NB4 (cell line): ENCODE measurements at regions not wholly inside any gene's neighbourhood (a gene's known extent, or its start where the extent isn't known, plus 50 kb on each side); places are given as distances from the start of the nearest gene placed in this dataset.

Experiments used
- CTCF ChIP-seq: IDR thresholded peaks from one replicate; pipeline ENCODE4 v1.5.1; 2012; ENCODE audit warnings: low read depth, low read length
- TF ChIP-seq, protein P1 (sequence below): IDR thresholded peaks from 2 replicates; pipeline ENCODE4 v1.6.1; 2011; ENCODE audit warnings: low read depth, low read length

DNA sequence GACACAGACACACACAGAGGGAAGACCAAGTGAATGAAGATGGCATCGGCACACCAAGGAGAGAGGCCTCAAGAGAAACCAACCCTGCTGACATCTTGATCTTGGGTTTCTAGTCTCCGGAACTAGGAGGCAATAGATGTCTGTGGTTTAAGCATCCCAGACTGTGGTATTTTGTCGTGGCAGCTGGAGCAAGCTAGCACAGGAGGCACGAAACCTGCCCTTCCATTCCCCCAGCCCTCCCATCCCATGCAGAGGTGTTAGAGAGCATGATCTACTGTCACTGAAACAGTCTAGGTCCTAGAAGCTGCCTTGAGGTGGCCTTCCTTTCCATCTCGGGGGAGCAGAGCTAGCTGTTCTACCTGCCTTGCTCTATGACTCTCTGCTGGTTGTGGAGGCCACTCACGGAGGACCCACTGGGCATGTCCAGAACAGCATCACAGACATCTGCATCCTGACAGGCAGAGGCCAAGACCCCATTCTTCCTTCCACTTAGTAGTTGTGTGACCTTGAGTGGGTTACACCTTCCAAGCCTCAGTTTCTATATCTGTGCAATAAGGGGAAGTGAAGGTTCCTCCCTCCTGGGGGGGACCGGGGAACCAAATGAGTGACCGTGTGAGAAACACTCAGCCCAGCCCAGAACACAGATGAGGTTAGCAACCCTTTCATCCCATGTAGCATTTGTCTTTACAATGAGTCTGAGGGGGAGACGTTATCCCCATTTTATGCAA, 134.3 kb upstream of the BOD1 start:
- TF ChIP-seq, protein P1, sequence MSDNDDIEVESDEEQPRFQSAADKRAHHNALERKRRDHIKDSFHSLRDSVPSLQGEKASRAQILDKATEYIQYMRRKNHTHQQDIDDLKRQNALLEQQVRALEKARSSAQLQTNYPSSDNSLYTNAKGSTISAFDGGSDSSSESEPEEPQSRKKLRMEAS = no peak
- TF ChIP-seq CTCF = no peak
